ENCODE measurements at regions not wholly inside any gene's neighbourhood (a gene's known extent, or its start where the extent isn't known, plus 50 kb on each side); places are given as distances from the start of the nearest gene placed in this dataset.

GRCh38 chr1:199751962-199752687 is 275.4 kb upstream of the NR5A2 start (continued):
- TF ChIP-seq, protein P1, sequence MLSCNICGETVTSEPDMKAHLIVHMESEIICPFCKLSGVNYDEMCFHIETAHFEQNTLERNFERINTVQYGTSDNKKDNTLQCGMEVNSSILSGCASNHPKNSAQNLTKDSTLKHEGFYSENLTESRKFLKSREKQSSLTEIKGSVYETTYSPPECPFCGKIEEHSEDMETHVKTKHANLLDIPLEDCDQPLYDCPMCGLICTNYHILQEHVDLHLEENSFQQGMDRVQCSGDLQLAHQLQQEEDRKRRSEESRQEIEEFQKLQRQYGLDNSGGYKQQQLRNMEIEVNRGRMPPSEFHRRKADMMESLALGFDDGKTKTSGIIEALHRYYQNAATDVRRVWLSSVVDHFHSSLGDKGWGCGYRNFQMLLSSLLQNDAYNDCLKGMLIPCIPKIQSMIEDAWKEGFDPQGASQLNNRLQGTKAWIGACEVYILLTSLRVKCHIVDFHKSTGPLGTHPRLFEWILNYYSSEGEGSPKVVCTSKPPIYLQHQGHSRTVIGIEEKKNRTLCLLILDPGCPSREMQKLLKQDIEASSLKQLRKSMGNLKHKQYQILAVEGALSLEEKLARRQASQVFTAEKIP (CRISPR knock-in tag; IDR thresholded peaks at IDR 0.05; ENCODE audit: borderline replicate concordance): no peak
- TF ChIP-seq HDAC6 (IDR thresholded peaks at IDR 0.05; ENCODE audit: low read depth, low read length): no peak
- TF ChIP-seq RAD51 (IDR thresholded peaks at IDR 0.05; ENCODE audit: borderline replicate concordance): no peak
- TF ChIP-seq ZNF180 (CRISPR knock-in tag; IDR thresholded peaks at IDR 0.05; ENCODE audit: borderline replicate concordance, low read depth): no peak
- no peak for TF ChIP-seq ZNF543 (CRISPR knock-in tag; IDR thresholded peaks at IDR 0.05)
- TF ChIP-seq ZNF788 (CRISPR knock-in tag; IDR thresholded peaks at IDR 0.05; ENCODE audit: borderline replicate concordance): no peak
- TF ChIP-seq ZNF615 (CRISPR knock-in tag; IDR thresholded peaks at IDR 0.05; ENCODE audit: borderline replicate concordance): no peak
- no peak for TF ChIP-seq ZMYM4 (CRISPR knock-in tag; IDR thresholded peaks at IDR 0.05)
- no peak for TF ChIP-seq YY1 (IDR thresholded peaks at IDR 0.05; ENCODE audit: insufficient read depth, insufficient replicate concordance, low read depth, low read length)
- no peak for TF ChIP-seq ZBTB10 (CRISPR knock-in tag; IDR thresholded peaks at IDR 0.05; ENCODE audit: borderline replicate concordance)
- TF ChIP-seq, protein P2, sequence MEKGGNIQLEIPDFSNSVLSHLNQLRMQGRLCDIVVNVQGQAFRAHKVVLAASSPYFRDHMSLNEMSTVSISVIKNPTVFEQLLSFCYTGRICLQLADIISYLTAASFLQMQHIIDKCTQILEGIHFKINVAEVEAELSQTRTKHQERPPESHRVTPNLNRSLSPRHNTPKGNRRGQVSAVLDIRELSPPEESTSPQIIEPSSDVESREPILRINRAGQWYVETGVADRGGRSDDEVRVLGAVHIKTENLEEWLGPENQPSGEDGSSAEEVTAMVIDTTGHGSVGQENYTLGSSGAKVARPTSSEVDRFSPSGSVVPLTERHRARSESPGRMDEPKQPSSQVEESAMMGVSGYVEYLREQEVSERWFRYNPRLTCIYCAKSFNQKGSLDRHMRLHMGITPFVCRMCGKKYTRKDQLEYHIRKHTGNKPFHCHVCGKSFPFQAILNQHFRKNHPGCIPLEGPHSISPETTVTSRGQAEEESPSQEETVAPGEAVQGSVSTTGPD (CRISPR knock-in tag; IDR thresholded peaks at IDR 0.05): no peak
- TF ChIP-seq TERF1 (CRISPR knock-in tag; IDR thresholded peaks at IDR 0.05): no peak
